Liver (tissue), 3 donors: ENCODE measurements at regions not wholly inside any gene's neighbourhood (a gene's known extent, or its start where the extent isn't known, plus 50 kb on each side); places are given as distances from the start of the nearest gene placed in this dataset.

Experiments used
- EGR1 ChIP-seq, 2 donors: IDR thresholded peaks; 2 replicates each; pipeline ENCODE4 v1.6.1; 2016 to 2018; ENCODE audit warnings: antibody characterized with exemption in 2 of 2, low read depth in 2 of 2
- GABPA ChIP-seq, 2 donors: IDR thresholded peaks in 1 of 2; conservative IDR thresholded peaks in 1 of 2; 2 replicates each; pipeline ENCODE4 v1.6.1; 2016; ENCODE audit warnings: antibody characterized with exemption in 2 of 2, mild to moderate bottlenecking in 1 of 2, moderate library complexity in 1 of 2
- HNF4A ChIP-seq, 2 donors: conservative IDR thresholded peaks; 2 replicates each; pipeline ENCODE4 v1.6.1; 2016; ENCODE audit warnings: antibody characterized with exemption in 2 of 2, mild to moderate bottlenecking in 2 of 2
- JUND ChIP-seq, 2 donors: IDR thresholded peaks; 2 replicates each; pipeline ENCODE4 v1.6.1; 2016; ENCODE audit warnings: antibody characterized with exemption in 2 of 2
- RAD21 ChIP-seq, 2 donors: IDR thresholded peaks; 2 replicates each; pipeline ENCODE4 v1.6.1; 2016; ENCODE audit warnings: antibody characterized with exemption in 2 of 2, mild to moderate bottlenecking in 2 of 2
- RXRA ChIP-seq, 2 donors: IDR thresholded peaks; 2 replicates each; pipeline ENCODE4 v1.6.1; 2017 to 2018; ENCODE audit warnings: antibody characterized with exemption in 2 of 2, mild to moderate bottlenecking in 1 of 2
- SP1 ChIP-seq: IDR thresholded peaks from 2 replicates; pipeline ENCODE4 v1.6.1; 2018; ENCODE audit warnings: antibody characterized with exemption, mild to moderate bottlenecking
- TAF1 ChIP-seq: conservative IDR thresholded peaks from 2 replicates; pipeline ENCODE4 v1.6.1; 2016; ENCODE audit warnings: antibody characterized with exemption, mild to moderate bottlenecking
- YY1 ChIP-seq: IDR thresholded peaks from 2 replicates; pipeline ENCODE4 v1.6.1; 2016; ENCODE audit warnings: antibody characterized with exemption, mild to moderate bottlenecking
- TF ChIP-seq, protein P1 (sequence below): IDR thresholded peaks from 2 replicates; pipeline ENCODE4 v1.6.1; 2016; ENCODE audit warnings: antibody characterized with exemption
- TF ChIP-seq, protein P2 (sequence below): fragments of 150-350 bp; IDR thresholded peaks from 2 replicates; pipeline ENCODE4 v1.5.1; 2017; ENCODE audit warnings: improper control_type of control experiment, low read depth, low read length; ENCODE audit not compliant: missing input control
- TF ChIP-seq, protein P3 (sequence below): IDR thresholded peaks from 2 replicates; pipeline ENCODE4 v1.6.1; 2016; ENCODE audit warnings: antibody characterized with exemption
- TF ChIP-seq, protein P4 (sequence below): IDR thresholded peaks from 2 replicates; pipeline ENCODE4 v1.6.1; 2016; ENCODE audit warnings: antibody characterized with exemption, mild to moderate bottlenecking
- TF ChIP-seq, protein P5 (sequence below): IDR thresholded peaks from 2 replicates; pipeline ENCODE4 v1.6.1; 2016; ENCODE audit warnings: antibody characterized with exemption
- donor health status: healthy.
- donor health status: healthy.

DNA sequence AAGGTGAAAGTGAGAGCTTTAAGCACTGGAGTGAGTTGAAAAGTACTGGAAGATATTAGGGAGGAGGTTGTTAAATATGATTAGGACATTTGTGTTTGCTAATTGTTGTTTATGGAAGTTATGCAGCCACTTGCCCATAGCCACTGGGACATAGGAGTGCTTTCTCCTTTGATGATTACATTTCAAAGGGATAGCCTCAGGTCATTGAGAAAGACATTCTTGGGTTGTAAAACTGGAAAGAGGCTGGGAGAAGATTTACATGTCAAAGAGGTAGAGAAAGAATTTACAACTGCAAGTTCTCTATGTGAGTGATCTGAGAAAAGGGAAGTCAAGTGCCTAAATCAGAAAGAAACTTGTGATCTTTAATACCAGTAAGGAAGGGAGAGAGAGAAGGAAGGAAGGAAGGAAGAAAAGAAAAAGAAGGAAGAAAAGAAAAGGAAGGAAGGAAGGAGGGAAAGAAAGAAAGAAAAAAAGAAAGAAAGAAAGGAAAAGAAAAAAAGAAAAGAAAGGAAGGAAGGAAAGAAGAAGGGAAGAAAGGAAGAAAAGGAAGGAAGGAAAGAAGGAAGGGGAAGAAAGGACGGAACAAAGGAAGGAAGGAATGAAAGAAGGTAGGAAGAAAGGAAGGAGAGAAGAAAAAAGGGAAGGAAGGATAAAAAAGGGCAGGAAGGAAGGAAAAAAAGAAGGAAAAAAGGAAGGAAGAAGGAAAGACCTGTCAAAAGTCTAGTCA is 284.6 kb upstream of the DPYD start:
- TF ChIP-seq, protein P1, sequence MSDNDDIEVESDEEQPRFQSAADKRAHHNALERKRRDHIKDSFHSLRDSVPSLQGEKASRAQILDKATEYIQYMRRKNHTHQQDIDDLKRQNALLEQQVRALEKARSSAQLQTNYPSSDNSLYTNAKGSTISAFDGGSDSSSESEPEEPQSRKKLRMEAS = no peak
- TF ChIP-seq, protein P2, sequence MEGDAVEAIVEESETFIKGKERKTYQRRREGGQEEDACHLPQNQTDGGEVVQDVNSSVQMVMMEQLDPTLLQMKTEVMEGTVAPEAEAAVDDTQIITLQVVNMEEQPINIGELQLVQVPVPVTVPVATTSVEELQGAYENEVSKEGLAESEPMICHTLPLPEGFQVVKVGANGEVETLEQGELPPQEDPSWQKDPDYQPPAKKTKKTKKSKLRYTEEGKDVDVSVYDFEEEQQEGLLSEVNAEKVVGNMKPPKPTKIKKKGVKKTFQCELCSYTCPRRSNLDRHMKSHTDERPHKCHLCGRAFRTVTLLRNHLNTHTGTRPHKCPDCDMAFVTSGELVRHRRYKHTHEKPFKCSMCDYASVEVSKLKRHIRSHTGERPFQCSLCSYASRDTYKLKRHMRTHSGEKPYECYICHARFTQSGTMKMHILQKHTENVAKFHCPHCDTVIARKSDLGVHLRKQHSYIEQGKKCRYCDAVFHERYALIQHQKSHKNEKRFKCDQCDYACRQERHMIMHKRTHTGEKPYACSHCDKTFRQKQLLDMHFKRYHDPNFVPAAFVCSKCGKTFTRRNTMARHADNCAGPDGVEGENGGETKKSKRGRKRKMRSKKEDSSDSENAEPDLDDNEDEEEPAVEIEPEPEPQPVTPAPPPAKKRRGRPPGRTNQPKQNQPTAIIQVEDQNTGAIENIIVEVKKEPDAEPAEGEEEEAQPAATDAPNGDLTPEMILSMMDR = no peak
- TF ChIP-seq RAD21 (IDR thresholded peaks at IDR 0.05) (no peak), JUND (IDR thresholded peaks at IDR 0.05) (no peak), GABPA (IDR thresholded peaks at IDR 0.05 in 1 of 2, conservative IDR thresholded peaks at IDR 0.05 in 1 of 2) (no peak), SP1 (no peak), RXRA (IDR thresholded peaks at IDR 0.05) (no peak), YY1 (no peak), HNF4A (conservative IDR thresholded peaks at IDR 0.05) (no peak), EGR1 (IDR thresholded peaks at IDR 0.05; ENCODE audit: low read depth in 2 of 2) (no peak), TAF1 (no peak)
- TF ChIP-seq, protein P3, sequence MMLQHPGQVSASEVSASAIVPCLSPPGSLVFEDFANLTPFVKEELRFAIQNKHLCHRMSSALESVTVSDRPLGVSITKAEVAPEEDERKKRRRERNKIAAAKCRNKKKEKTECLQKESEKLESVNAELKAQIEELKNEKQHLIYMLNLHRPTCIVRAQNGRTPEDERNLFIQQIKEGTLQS = no peak
- TF ChIP-seq, protein P4, sequence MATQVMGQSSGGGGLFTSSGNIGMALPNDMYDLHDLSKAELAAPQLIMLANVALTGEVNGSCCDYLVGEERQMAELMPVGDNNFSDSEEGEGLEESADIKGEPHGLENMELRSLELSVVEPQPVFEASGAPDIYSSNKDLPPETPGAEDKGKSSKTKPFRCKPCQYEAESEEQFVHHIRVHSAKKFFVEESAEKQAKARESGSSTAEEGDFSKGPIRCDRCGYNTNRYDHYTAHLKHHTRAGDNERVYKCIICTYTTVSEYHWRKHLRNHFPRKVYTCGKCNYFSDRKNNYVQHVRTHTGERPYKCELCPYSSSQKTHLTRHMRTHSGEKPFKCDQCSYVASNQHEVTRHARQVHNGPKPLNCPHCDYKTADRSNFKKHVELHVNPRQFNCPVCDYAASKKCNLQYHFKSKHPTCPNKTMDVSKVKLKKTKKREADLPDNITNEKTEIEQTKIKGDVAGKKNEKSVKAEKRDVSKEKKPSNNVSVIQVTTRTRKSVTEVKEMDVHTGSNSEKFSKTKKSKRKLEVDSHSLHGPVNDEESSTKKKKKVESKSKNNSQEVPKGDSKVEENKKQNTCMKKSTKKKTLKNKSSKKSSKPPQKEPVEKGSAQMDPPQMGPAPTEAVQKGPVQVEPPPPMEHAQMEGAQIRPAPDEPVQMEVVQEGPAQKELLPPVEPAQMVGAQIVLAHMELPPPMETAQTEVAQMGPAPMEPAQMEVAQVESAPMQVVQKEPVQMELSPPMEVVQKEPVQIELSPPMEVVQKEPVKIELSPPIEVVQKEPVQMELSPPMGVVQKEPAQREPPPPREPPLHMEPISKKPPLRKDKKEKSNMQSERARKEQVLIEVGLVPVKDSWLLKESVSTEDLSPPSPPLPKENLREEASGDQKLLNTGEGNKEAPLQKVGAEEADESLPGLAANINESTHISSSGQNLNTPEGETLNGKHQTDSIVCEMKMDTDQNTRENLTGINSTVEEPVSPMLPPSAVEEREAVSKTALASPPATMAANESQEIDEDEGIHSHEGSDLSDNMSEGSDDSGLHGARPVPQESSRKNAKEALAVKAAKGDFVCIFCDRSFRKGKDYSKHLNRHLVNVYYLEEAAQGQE = no peak
- TF ChIP-seq, protein P5, sequence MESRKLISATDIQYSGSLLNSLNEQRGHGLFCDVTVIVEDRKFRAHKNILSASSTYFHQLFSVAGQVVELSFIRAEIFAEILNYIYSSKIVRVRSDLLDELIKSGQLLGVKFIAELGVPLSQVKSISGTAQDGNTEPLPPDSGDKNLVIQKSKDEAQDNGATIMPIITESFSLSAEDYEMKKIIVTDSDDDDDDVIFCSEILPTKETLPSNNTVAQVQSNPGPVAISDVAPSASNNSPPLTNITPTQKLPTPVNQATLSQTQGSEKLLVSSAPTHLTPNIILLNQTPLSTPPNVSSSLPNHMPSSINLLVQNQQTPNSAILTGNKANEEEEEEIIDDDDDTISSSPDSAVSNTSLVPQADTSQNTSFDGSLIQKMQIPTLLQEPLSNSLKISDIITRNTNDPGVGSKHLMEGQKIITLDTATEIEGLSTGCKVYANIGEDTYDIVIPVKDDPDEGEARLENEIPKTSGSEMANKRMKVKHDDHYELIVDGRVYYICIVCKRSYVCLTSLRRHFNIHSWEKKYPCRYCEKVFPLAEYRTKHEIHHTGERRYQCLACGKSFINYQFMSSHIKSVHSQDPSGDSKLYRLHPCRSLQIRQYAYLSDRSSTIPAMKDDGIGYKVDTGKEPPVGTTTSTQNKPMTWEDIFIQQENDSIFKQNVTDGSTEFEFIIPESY = no peak
